SK-N-SH treated with all-trans-retinoic acid at 6 μM for 48 hours (cell line): ENCODE measurements at regions not wholly inside any gene's neighbourhood (a gene's known extent, or its start where the extent isn't known, plus 50 kb on each side); places are given as distances from the start of the nearest gene placed in this dataset.

Experiments used
- ESRRG ChIP-seq: fragments of 250-450 bp; sonication (Bioruptor Pico); IDR thresholded peaks from 2 replicates; pipeline ENCODE4 v1.6.1; 2021; ENCODE audit warnings: mild to moderate bottlenecking
- SNAI2 ChIP-seq: fragments of 250-450 bp; sonication (Bioruptor Pico); IDR thresholded peaks from 2 replicates; pipeline ENCODE4 v1.5.0; 2020; ENCODE audit warnings: mild to moderate bottlenecking, moderate library complexity
- ZNF70 ChIP-seq: fragments of 450-650 bp; formaldehyde crosslinking; IDR thresholded peaks from 2 replicates; pipeline ENCODE4 v1.5.0; 2020; ENCODE audit warnings: mild to moderate bottlenecking, moderate library complexity
- TF ChIP-seq, protein P1 (sequence below): fragments of 250-450 bp; sonication (Bioruptor Pico); IDR thresholded peaks from 2 replicates; pipeline ENCODE4 v1.8.0; 2021; ENCODE audit warnings: low read depth, mild to moderate bottlenecking, moderate library complexity, borderline replicate concordance
- TF ChIP-seq, protein P2 (sequence below): fragments of 250-450 bp; sonication (Bioruptor Pico); IDR thresholded peaks from 2 replicates; pipeline ENCODE4 v1.5.1; 2020; ENCODE audit warnings: low read depth, mild to moderate bottlenecking, moderate library complexity

DNA sequence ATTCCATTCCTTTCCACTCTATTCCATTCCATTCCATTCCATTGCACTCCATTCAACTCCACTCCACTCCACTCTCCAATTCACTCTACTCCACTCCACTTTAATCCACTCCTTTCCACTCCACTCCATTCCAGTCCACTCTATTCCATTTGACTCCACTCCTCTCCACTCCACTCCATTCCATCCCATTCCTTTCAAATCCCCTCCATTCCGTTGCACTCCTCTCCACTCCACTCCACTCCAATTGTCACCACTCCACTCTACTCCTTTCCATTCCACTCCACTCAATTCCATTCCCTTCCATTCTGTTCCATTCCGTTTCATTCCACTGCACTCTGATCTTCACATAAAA, 2563.7 kb upstream of the TPTE start:
- TF ChIP-seq, protein P1, sequence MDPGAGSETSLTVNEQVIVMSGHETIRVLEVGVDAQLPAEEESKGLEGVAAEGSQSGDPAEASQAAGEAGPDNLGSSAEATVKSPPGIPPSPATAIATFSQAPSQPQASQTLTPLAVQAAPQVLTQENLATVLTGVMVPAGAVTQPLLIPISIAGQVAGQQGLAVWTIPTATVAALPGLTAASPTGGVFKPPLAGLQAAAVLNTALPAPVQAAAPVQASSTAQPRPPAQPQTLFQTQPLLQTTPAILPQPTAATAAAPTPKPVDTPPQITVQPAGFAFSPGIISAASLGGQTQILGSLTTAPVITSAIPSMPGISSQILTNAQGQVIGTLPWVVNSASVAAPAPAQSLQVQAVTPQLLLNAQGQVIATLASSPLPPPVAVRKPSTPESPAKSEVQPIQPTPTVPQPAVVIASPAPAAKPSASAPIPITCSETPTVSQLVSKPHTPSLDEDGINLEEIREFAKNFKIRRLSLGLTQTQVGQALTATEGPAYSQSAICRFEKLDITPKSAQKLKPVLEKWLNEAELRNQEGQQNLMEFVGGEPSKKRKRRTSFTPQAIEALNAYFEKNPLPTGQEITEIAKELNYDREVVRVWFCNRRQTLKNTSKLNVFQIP (CRISPR knock-in tag), result no peak
- no peak for TF ChIP-seq SNAI2
- TF ChIP-seq ESRRG (CRISPR knock-in tag), result no peak
- TF ChIP-seq ZNF70 (CRISPR knock-in tag), result no peak
- TF ChIP-seq, protein P2, sequence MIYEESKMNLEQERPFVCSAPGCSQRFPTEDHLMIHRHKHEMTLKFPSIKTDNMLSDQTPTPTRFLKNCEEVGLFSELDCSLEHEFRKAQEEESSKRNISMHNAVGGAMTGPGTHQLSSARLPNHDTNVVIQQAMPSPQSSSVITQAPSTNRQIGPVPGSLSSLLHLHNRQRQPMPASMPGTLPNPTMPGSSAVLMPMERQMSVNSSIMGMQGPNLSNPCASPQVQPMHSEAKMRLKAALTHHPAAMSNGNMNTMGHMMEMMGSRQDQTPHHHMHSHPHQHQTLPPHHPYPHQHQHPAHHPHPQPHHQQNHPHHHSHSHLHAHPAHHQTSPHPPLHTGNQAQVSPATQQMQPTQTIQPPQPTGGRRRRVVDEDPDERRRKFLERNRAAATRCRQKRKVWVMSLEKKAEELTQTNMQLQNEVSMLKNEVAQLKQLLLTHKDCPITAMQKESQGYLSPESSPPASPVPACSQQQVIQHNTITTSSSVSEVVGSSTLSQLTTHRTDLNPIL (CRISPR knock-in tag), result no peak
